ENCODE measurements at regions not wholly inside any gene's neighbourhood (a gene's known extent, or its start where the extent isn't known, plus 50 kb on each side); places are given as distances from the start of the nearest gene placed in this dataset.

GRCh38 chr9:28841775-28842174, 1268.5 kb upstream of the C9orf72 start:
- Histone ChIP-seq H3K4me3 (replicated peaks in 1 of 2; ENCODE audit: low read depth in 1 of 2, low read length in 2 of 2) (no peak overlapping the region), H3K36me3 (ENCODE audit: control insufficient read depth in 1 of 2, insufficient read depth in 2 of 2, low read length in 2 of 2) (no peaks in the 10 kb centered on the region), H3K9ac (ENCODE audit: low read length) (no peak overlapping the region), H2AFZ (ENCODE audit: low read depth, low read length, poor library complexity, severe bottlenecking) (no peak overlapping the region), H3K27ac (ENCODE audit: low read depth, low read length) (no peak overlapping the region), H3K9me2 (ENCODE audit: insufficient read depth) (no peaks in the 10 kb centered on the region), H3K4me2 (ENCODE audit: low read length) (no peak overlapping the region), H3K79me2 (ENCODE audit: insufficient read depth, low read length) (no peaks in the 10 kb centered on the region), H3K9me3 (ENCODE audit: control insufficient read depth in 1 of 2, insufficient read depth in 1 of 2, low read depth in 1 of 2, low read length in 2 of 2) (peaks cover 0 to 7% of the 10 kb centered on the region in 2 experiments; a peak in 2 of 4 replicates), H3K27me3 (ENCODE audit: insufficient read depth, low read length) (no peaks in the 10 kb centered on the region), H4K20me1 (ENCODE audit: insufficient read depth) (no peaks in the 10 kb centered on the region), H3K4me1 (ENCODE audit: control insufficient read depth in 1 of 2, insufficient read depth in 2 of 2, low read length in 2 of 2) (no peaks in the 10 kb centered on the region)
- ATAC-seq (no peak), DNase-seq (ENCODE audit: low read depth, low spot score) (no peak)
- intact Hi-C loops (cut with micrococcal nuclease), result no loop called here
- BruUV-seq (replicated peaks), result no TSS peak
- POLR2A ChIA-PET, result no interaction called here
- CTCF ChIA-PET, result no interaction called here
- no peak for TF ChIP-seq POLR2A (IDR thresholded peaks at IDR 0.05; ENCODE audit: borderline replicate concordance, extremely low read depth, insufficient read depth, insufficient read length)
- TF ChIP-seq JUND (IDR thresholded peaks at IDR 0.05), result no peak
- RAD21 ChIA-PET (ENCODE audit: low non-redundant PET in 1 of 2, low total read pairs in 2 of 2, uncharacterized antibody in 2 of 2, unreplicated experiment in 2 of 2), result no interaction called here

DNA sequence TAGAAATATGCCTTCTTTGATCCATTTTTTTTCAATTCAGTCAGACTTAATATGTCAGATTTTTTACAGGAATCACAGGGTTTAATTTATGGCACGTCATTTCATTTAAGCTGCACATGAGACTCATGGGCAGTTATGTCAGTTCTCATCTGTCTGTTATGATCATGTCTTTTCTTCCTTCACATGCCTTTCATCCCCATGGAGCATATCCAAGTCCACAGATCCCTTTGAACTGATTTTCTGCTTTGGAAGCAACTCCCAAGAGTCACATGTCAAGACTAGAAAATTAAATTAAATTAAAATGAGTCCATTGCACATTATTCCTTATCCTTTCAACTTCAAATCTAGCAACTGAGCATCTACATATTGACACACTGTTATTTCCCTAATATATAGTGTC, 1274.0 kb upstream of the C9orf72 start:
- ChIA-PET POLR2A (no interaction called here), CTCF (no interaction called here)
- no peaks in the 10 kb centered on the region for H3K9me3 ChIP-seq (ENCODE audit: control insufficient read depth in 1 of 2, insufficient read depth in 1 of 2, low read depth in 1 of 2, low read length in 2 of 2)

GRCh38 chr9:28848671-28849070, 1275.4 kb upstream of the C9orf72 start:
- intact Hi-C loops (cut with micrococcal nuclease), result no loop called here
- Histone ChIP-seq H3K4me1 (ENCODE audit: control insufficient read depth in 1 of 2, insufficient read depth in 2 of 2, low read length in 2 of 2) (no peaks in the 10 kb centered on the region), H2AFZ (ENCODE audit: low read depth, low read length, poor library complexity, severe bottlenecking) (no peak overlapping the region), H3K27me3 (ENCODE audit: insufficient read depth, low read length) (no peaks in the 10 kb centered on the region), H3K4me3 (replicated peaks in 1 of 2; ENCODE audit: low read depth in 1 of 2, low read length in 2 of 2) (no peak overlapping the region), H3K9me3 (ENCODE audit: control insufficient read depth in 1 of 2, insufficient read depth in 1 of 2, low read depth in 1 of 2, low read length in 2 of 2) (no peaks in the 10 kb centered on the region), H3K9me2 (ENCODE audit: insufficient read depth) (no peaks in the 10 kb centered on the region), H3K4me2 (ENCODE audit: low read length) (no peak overlapping the region), H3K79me2 (ENCODE audit: insufficient read depth, low read length) (no peaks in the 10 kb centered on the region), H3K36me3 (ENCODE audit: control insufficient read depth in 1 of 2, insufficient read depth in 2 of 2, low read length in 2 of 2) (no peaks in the 10 kb centered on the region), H3K9ac (ENCODE audit: low read length) (no peak overlapping the region), H4K20me1 (ENCODE audit: insufficient read depth) (no peaks in the 10 kb centered on the region), H3K27ac (ENCODE audit: low read depth, low read length) (no peak overlapping the region)
- POLR2A ChIA-PET, result no interaction called here
- no TSS peak for BruUV-seq (replicated peaks)
- no peak for ATAC-seq
- RAD21 ChIA-PET (ENCODE audit: low non-redundant PET in 1 of 2, low total read pairs in 2 of 2, uncharacterized antibody in 2 of 2, unreplicated experiment in 2 of 2), result no interaction called here
- CTCF ChIA-PET, result no interaction called here
- DNase-seq (ENCODE audit: low read depth, low spot score), result no peak
- no peak for TF ChIP-seq EZH2 (IDR thresholded peaks at IDR 0.05)
- TF ChIP-seq MAX (IDR thresholded peaks at IDR 0.05), result no peak
- TF ChIP-seq, protein P1, sequence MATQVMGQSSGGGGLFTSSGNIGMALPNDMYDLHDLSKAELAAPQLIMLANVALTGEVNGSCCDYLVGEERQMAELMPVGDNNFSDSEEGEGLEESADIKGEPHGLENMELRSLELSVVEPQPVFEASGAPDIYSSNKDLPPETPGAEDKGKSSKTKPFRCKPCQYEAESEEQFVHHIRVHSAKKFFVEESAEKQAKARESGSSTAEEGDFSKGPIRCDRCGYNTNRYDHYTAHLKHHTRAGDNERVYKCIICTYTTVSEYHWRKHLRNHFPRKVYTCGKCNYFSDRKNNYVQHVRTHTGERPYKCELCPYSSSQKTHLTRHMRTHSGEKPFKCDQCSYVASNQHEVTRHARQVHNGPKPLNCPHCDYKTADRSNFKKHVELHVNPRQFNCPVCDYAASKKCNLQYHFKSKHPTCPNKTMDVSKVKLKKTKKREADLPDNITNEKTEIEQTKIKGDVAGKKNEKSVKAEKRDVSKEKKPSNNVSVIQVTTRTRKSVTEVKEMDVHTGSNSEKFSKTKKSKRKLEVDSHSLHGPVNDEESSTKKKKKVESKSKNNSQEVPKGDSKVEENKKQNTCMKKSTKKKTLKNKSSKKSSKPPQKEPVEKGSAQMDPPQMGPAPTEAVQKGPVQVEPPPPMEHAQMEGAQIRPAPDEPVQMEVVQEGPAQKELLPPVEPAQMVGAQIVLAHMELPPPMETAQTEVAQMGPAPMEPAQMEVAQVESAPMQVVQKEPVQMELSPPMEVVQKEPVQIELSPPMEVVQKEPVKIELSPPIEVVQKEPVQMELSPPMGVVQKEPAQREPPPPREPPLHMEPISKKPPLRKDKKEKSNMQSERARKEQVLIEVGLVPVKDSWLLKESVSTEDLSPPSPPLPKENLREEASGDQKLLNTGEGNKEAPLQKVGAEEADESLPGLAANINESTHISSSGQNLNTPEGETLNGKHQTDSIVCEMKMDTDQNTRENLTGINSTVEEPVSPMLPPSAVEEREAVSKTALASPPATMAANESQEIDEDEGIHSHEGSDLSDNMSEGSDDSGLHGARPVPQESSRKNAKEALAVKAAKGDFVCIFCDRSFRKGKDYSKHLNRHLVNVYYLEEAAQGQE (IDR thresholded peaks at IDR 0.05; ENCODE audit: low read depth), result no peak
- TF ChIP-seq POLR2A (IDR thresholded peaks at IDR 0.05; ENCODE audit: borderline replicate concordance, extremely low read depth, insufficient read depth, insufficient read length), result no peak
- TF ChIP-seq, protein P2, sequence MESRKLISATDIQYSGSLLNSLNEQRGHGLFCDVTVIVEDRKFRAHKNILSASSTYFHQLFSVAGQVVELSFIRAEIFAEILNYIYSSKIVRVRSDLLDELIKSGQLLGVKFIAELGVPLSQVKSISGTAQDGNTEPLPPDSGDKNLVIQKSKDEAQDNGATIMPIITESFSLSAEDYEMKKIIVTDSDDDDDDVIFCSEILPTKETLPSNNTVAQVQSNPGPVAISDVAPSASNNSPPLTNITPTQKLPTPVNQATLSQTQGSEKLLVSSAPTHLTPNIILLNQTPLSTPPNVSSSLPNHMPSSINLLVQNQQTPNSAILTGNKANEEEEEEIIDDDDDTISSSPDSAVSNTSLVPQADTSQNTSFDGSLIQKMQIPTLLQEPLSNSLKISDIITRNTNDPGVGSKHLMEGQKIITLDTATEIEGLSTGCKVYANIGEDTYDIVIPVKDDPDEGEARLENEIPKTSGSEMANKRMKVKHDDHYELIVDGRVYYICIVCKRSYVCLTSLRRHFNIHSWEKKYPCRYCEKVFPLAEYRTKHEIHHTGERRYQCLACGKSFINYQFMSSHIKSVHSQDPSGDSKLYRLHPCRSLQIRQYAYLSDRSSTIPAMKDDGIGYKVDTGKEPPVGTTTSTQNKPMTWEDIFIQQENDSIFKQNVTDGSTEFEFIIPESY (IDR thresholded peaks at IDR 0.05; ENCODE audit: extremely low read depth, insufficient replicate concordance, low read length), result no peak
- TF ChIP-seq TCF7L2 (IDR thresholded peaks at IDR 0.05; ENCODE audit: borderline replicate concordance, extremely low read depth, insufficient read depth, insufficient read length), result no peak

More for the DNA sequence above, 1274.0 kb upstream of the C9orf72 start:
- intact Hi-C loops (cut with micrococcal nuclease), result no loop called here
- Histone ChIP-seq H3K9ac (ENCODE audit: low read length) (no peak overlapping the region), H2AFZ (ENCODE audit: low read depth, low read length, poor library complexity, severe bottlenecking) (no peak overlapping the region), H3K27ac (ENCODE audit: low read depth, low read length) (no peak overlapping the region), H3K4me1 (ENCODE audit: control insufficient read depth in 1 of 2, insufficient read depth in 2 of 2, low read length in 2 of 2) (no peaks in the 10 kb centered on the region), H3K9me2 (ENCODE audit: insufficient read depth) (no peaks in the 10 kb centered on the region), H3K4me2 (ENCODE audit: low read length) (no peak overlapping the region), H3K4me3 (replicated peaks in 1 of 2; ENCODE audit: low read depth in 1 of 2, low read length in 2 of 2) (no peak overlapping the region), H3K36me3 (ENCODE audit: control insufficient read depth in 1 of 2, insufficient read depth in 2 of 2, low read length in 2 of 2) (no peaks in the 10 kb centered on the region), H3K27me3 (ENCODE audit: insufficient read depth, low read length) (no peaks in the 10 kb centered on the region), H3K79me2 (ENCODE audit: insufficient read depth, low read length) (no peaks in the 10 kb centered on the region), H4K20me1 (ENCODE audit: insufficient read depth) (no peaks in the 10 kb centered on the region)
- DNase-seq (ENCODE audit: low read depth, low spot score) (no peak), ATAC-seq (no peak)
- RAD21 ChIA-PET (ENCODE audit: low non-redundant PET in 1 of 2, low total read pairs in 2 of 2, uncharacterized antibody in 2 of 2, unreplicated experiment in 2 of 2), result no interaction called here
- BruUV-seq (replicated peaks), result no TSS peak
- TF ChIP-seq ZFX (IDR thresholded peaks at IDR 0.05) (no peak), POLR2AphosphoS5 (IDR thresholded peaks at IDR 0.05; ENCODE audit: low read depth, low read length) (no peak), FOSL1 (IDR thresholded peaks at IDR 0.05; ENCODE audit: low read depth) (no peak), EZH2 (IDR thresholded peaks at IDR 0.05) (no peak)
